K562 (cell line): ENCODE measurements at regions not wholly inside any gene's neighbourhood (a gene's known extent, or its start where the extent isn't known, plus 50 kb on each side); places are given as distances from the start of the nearest gene placed in this dataset.
A peak's percentile ranks its signal among the peaks of the same experiment; 100 is the strongest.

Experiments
- ATF1 ChIP-seq, 2 experiments: fragments of 450-650 bp in 1 of 2; IDR thresholded peaks; 2 replicates each; pipeline ENCODE4 v1.6.1; 2016; ENCODE audit warnings: missing compliant biosample characterization in 1 of 2, missing genetic modification characterization in 1 of 2
- FOXJ2 ChIP-seq: fragments of 200-800 bp; sonication (Bioruptor generic); IDR thresholded peaks from 2 replicates; pipeline ENCODE4 v1.6.1; 2016; ENCODE audit warnings: missing genetic modification characterization, missing compliant biosample characterization
- HLTF ChIP-seq: fragments of 450-650 bp; IDR thresholded peaks from 2 replicates; pipeline ENCODE4 v1.6.1; 2016
- KLF16 ChIP-seq: IDR thresholded peaks from 2 replicates; pipeline ENCODE4 v1.6.1; 2016; ENCODE audit warnings: antibody characterized with exemption
- MTA1 ChIP-seq: fragments of 450-650 bp; IDR thresholded peaks from 2 replicates; pipeline ENCODE4 v1.6.1; 2017; ENCODE audit warnings: borderline replicate concordance
- NFIC ChIP-seq: fragments of 450-650 bp; IDR thresholded peaks from 2 replicates; pipeline ENCODE4 v1.6.1; 2017; ENCODE audit warnings: mild to moderate bottlenecking, inconsistent platforms
- SMC3 ChIP-seq: conservative IDR thresholded peaks from 2 replicates; pipeline ENCODE4 v1.6.1; 2011; ENCODE audit warnings: low read depth, low read length, improper control_type of control experiment; ENCODE audit not compliant: insufficient read depth
- SREBF2 ChIP-seq: sonication (generic); formaldehyde crosslinking; IDR thresholded peaks from 2 replicates; pipeline ENCODE4 v1.4.0; 2020; ENCODE audit warnings: mild to moderate bottlenecking, missing genetic modification reagents
- TAL1 ChIP-seq: fragments of 450-650 bp; IDR thresholded peaks from 2 replicates; pipeline ENCODE4 v1.6.1; 2016; ENCODE audit warnings: mild to moderate bottlenecking
- XRCC3 ChIP-seq: fragments of 450-650 bp; IDR thresholded peaks from 2 replicates; pipeline ENCODE4 v1.6.1; 2017; ENCODE audit warnings: mild to moderate bottlenecking, moderate library complexity
- ZNF696 ChIP-seq: fragments of 250-450 bp; sonication (Bioruptor Pico); conservative IDR thresholded peaks from 2 replicates; pipeline ENCODE4 v1.4.0; 2020; ENCODE audit warnings: mild to moderate bottlenecking, moderate library complexity
- TF ChIP-seq, protein P1 (sequence below): fragments of 450-650 bp; IDR thresholded peaks from 2 replicates; pipeline ENCODE4 v1.6.1; 2016; ENCODE audit warnings: antibody characterized with exemption
- TF ChIP-seq, protein P2 (sequence below): fragments of 250-450 bp; sonication (Bioruptor Pico); IDR thresholded peaks from 2 replicates; pipeline ENCODE4 v1.8.0; 2022; ENCODE audit warnings: moderate library complexity, mild to moderate bottlenecking, inconsistent platforms
- TF ChIP-seq, protein P3 (sequence below): sonication (generic); formaldehyde crosslinking; IDR thresholded peaks from 2 replicates; pipeline ENCODE4 v1.8.1; 2023; ENCODE audit warnings: mild to moderate bottlenecking, missing genetic modification reagents
- TF ChIP-seq, protein P4 (sequence below): fragments of 450-650 bp; IDR thresholded peaks from 2 replicates; pipeline ENCODE4 v1.6.1; 2017; ENCODE audit warnings: antibody characterized with exemption, mild to moderate bottlenecking
- TF ChIP-seq, protein P5 (sequence below): fragments of 250-450 bp; sonication (Bioruptor Pico); IDR thresholded peaks from 2 replicates; pipeline ENCODE4 v1.4.0; 2020; ENCODE audit warnings: mild to moderate bottlenecking
- TF ChIP-seq, protein P6 (sequence below): fragments of 250-450 bp; sonication (Bioruptor Pico); IDR thresholded peaks from 2 replicates; pipeline ENCODE4 v1.5.0; 2020; ENCODE audit warnings: mild to moderate bottlenecking, borderline replicate concordance

DNA sequence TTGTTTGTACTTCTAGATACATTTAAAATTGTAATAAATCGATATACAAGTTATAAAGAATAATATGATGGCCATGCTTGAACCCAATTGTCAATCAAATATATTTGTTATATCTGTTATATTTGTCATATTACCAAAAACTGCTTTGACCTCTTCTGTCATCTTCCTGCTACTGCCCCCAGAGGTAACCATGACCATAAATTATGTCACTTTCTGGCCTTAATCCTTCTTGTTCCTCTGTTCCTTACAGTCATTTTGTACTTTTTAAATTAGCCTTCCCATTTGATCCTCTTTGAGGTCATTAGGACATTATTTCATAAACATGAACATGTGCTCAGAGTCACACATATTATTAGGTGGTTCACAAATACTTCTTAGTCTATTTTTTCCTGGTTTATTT, 124.7 kb downstream of the HFE start (continued):
- TF ChIP-seq, protein P1, sequence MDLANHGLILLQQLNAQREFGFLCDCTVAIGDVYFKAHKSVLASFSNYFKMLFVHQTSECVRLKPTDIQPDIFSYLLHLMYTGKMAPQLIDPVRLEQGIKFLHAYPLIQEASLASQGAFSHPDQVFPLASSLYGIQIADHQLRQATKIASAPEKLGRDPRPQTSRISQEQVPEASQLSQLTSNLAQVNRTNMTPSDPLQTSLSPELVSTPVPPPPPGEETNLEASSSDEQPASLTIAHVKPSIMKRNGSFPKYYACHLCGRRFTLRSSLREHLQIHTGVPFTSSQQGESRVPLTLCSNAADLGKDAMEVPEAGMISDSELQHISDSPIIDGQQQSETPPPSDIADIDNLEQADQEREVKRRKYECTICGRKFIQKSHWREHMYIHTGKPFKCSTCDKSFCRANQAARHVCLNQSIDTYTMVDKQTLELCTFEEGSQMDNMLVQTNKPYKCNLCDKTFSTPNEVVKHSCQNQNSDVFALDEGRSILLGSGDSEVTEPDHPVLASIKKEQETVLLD = no peak
- no peak for TF ChIP-seq XRCC3
- TF ChIP-seq ZNF696 (CRISPR knock-in tag) = no peak
- TF ChIP-seq, protein P2, sequence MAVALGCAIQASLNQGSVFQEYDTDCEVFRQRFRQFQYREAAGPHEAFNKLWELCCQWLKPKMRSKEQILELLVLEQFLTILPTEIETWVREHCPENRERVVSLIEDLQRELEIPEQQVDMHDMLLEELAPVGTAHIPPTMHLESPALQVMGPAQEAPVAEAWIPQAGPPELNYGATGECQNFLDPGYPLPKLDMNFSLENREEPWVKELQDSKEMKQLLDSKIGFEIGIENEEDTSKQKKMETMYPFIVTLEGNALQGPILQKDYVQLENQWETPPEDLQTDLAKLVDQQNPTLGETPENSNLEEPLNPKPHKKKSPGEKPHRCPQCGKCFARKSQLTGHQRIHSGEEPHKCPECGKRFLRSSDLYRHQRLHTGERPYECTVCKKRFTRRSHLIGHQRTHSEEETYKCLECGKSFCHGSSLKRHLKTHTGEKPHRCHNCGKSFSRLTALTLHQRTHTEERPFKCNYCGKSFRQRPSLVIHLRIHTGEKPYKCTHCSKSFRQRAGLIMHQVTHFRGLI (CRISPR knock-in tag) = no peak
- TF ChIP-seq FOXJ2 = no peak
- no peak for TF ChIP-seq ATF1 (CRISPR knock-in tag; IDR thresholded peaks at IDR 0.05)
- TF ChIP-seq ATF1 (tag; IDR thresholded peaks at IDR 0.05) = 0 out of 2 replicates have a peak, but pooled peaks have one; percentile 42
- TF ChIP-seq, protein P3, sequence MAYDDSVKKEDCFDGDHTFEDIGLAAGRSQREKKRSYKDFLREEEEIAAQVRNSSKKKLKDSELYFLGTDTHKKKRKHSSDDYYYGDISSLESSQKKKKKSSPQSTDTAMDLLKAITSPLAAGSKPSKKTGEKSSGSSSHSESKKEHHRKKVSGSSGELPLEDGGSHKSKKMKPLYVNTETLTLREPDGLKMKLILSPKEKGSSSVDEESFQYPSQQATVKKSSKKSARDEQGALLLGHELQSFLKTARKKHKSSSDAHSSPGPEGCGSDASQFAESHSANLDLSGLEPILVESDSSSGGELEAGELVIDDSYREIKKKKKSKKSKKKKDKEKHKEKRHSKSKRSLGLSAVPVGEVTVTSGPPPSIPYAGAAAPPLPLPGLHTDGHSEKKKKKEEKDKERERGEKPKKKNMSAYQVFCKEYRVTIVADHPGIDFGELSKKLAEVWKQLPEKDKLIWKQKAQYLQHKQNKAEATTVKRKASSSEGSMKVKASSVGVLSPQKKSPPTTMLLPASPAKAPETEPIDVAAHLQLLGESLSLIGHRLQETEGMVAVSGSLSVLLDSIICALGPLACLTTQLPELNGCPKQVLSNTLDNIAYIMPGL (CRISPR knock-in tag) = no peak
- TF ChIP-seq SREBF2 (CRISPR knock-in tag) = no peak
- TF ChIP-seq, protein P4, sequence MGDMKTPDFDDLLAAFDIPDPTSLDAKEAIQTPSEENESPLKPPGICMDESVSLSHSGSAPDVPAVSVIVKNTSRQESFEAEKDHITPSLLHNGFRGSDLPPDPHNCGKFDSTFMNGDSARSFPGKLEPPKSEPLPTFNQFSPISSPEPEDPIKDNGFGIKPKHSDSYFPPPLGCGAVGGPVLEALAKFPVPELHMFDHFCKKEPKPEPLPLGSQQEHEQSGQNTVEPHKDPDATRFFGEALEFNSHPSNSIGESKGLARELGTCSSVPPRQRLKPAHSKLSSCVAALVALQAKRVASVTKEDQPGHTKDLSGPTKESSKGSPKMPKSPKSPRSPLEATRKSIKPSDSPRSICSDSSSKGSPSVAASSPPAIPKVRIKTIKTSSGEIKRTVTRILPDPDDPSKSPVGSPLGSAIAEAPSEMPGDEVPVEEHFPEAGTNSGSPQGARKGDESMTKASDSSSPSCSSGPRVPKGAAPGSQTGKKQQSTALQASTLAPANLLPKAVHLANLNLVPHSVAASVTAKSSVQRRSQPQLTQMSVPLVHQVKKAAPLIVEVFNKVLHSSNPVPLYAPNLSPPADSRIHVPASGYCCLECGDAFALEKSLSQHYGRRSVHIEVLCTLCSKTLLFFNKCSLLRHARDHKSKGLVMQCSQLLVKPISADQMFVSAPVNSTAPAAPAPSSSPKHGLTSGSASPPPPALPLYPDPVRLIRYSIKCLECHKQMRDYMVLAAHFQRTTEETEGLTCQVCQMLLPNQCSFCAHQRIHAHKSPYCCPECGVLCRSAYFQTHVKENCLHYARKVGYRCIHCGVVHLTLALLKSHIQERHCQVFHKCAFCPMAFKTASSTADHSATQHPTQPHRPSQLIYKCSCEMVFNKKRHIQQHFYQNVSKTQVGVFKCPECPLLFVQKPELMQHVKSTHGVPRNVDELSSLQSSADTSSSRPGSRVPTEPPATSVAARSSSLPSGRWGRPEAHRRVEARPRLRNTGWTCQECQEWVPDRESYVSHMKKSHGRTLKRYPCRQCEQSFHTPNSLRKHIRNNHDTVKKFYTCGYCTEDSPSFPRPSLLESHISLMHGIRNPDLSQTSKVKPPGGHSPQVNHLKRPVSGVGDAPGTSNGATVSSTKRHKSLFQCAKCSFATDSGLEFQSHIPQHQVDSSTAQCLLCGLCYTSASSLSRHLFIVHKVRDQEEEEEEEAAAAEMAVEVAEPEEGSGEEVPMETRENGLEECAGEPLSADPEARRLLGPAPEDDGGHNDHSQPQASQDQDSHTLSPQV = peak; percentile 27; the same call in 1 of the 2 replicates
- no peak for TF ChIP-seq MTA1
- no peak for TF ChIP-seq KLF16
- no peak for TF ChIP-seq SMC3
- TF ChIP-seq, protein P5, sequence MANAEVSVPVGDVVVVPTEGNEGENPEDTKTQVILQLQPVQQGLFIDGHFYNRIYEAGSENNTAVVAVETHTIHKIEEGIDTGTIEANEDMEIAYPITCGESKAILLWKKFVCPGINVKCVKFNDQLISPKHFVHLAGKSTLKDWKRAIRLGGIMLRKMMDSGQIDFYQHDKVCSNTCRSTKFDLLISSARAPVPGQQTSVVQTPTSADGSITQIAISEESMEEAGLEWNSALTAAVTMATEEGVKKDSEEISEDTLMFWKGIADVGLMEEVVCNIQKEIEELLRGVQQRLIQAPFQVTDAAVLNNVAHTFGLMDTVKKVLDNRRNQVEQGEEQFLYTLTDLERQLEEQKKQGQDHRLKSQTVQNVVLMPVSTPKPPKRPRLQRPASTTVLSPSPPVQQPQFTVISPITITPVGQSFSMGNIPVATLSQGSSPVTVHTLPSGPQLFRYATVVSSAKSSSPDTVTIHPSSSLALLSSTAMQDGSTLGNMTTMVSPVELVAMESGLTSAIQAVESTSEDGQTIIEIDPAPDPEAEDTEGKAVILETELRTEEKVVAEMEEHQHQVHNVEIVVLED (CRISPR knock-in tag) = no peak
- no peak for TF ChIP-seq HLTF
- no peak for TF ChIP-seq NFIC
- TF ChIP-seq TAL1 = no peak
- TF ChIP-seq, protein P6, sequence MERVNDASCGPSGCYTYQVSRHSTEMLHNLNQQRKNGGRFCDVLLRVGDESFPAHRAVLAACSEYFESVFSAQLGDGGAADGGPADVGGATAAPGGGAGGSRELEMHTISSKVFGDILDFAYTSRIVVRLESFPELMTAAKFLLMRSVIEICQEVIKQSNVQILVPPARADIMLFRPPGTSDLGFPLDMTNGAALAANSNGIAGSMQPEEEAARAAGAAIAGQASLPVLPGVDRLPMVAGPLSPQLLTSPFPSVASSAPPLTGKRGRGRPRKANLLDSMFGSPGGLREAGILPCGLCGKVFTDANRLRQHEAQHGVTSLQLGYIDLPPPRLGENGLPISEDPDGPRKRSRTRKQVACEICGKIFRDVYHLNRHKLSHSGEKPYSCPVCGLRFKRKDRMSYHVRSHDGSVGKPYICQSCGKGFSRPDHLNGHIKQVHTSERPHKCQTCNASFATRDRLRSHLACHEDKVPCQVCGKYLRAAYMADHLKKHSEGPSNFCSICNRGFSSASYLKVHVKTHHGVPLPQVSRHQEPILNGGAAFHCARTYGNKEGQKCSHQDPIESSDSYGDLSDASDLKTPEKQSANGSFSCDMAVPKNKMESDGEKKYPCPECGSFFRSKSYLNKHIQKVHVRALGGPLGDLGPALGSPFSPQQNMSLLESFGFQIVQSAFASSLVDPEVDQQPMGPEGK (CRISPR knock-in tag) = no peak
